Liver (tissue), 7 donors: ENCODE measurements at regions not wholly inside any gene's neighbourhood (a gene's known extent, or its start where the extent isn't known, plus 50 kb on each side); places are given as distances from the start of the nearest gene placed in this dataset.

ENCODE experiments used
- DNase-seq: peaks from one replicate; pipeline ENCODE4 v3.0.0-alpha.2; 2017; ENCODE audit warnings: low spot score
- H3K27ac ChIP-seq, 2 donors: one replicate each; pipeline ENCODE4 v1.7.0; 2013; ENCODE audit warnings: inconsistent platforms in 2 of 2, low read length in 2 of 2, control low read depth in 1 of 2, low read depth in 1 of 2, mild to moderate bottlenecking in 1 of 2
- H3K27me3 ChIP-seq, 4 donors: one replicate each; pipeline versions ENCODE4 v1.6.1 to v1.7.0; 2013; ENCODE audit warnings: low read length in 3 of 4, inconsistent platforms in 1 of 4, mild to moderate bottlenecking in 1 of 4, moderate library complexity in 1 of 4; ENCODE audit not compliant: control insufficient read depth in 4 of 4, insufficient read depth in 4 of 4
- H3K36me3 ChIP-seq, 4 donors: one replicate each; pipeline versions ENCODE4 v1.6.1 to v1.7.0; 2013; ENCODE audit warnings: low read length in 3 of 4, mild to moderate bottlenecking in 3 of 4, low read depth in 1 of 4, moderate library complexity in 1 of 4; ENCODE audit not compliant: control insufficient read depth in 4 of 4, insufficient read depth in 3 of 4
- H3K4me1 ChIP-seq, 4 donors: one replicate each; pipeline versions ENCODE4 v1.6.1 to v1.7.0; 2013; ENCODE audit warnings: low read length in 3 of 4, mild to moderate bottlenecking in 3 of 4, moderate library complexity in 1 of 4; ENCODE audit not compliant: control insufficient read depth in 4 of 4, insufficient read depth in 4 of 4
- H3K4me3 ChIP-seq, 3 donors: one replicate each; pipeline versions ENCODE4 v1.6.1 to v1.7.0; 2013; ENCODE audit warnings: low read length in 3 of 3, control low read depth in 1 of 3, low read depth in 1 of 3, mild to moderate bottlenecking in 1 of 3
- H3K9ac ChIP-seq, 2 donors: one replicate each; pipeline ENCODE4 v1.7.0; 2013; ENCODE audit warnings: low read length in 2 of 2, mild to moderate bottlenecking in 2 of 2, moderate library complexity in 2 of 2, control low read depth in 1 of 2, low read depth in 1 of 2
- H3K9me3 ChIP-seq, 4 donors: one replicate each; pipeline versions ENCODE4 v1.6.1 to v1.7.0; 2013; ENCODE audit warnings: low read length in 3 of 4; ENCODE audit not compliant: control insufficient read depth in 4 of 4
- ATF3 ChIP-seq: IDR thresholded peaks from 2 replicates; pipeline ENCODE4 v1.6.1; 2016; ENCODE audit warnings: antibody characterized with exemption
- EGR1 ChIP-seq, 2 donors: IDR thresholded peaks; 2 replicates each; pipeline ENCODE4 v1.6.1; 2016 to 2018; ENCODE audit warnings: antibody characterized with exemption in 2 of 2, low read depth in 2 of 2
- FOXA1 ChIP-seq: IDR thresholded peaks from 2 replicates; pipeline ENCODE4 v1.6.1; 2016; ENCODE audit warnings: antibody characterized with exemption
- FOXA2 ChIP-seq: IDR thresholded peaks from 2 replicates; pipeline ENCODE4 v1.6.1; 2016; ENCODE audit warnings: antibody characterized with exemption
- HNF4A ChIP-seq, 2 donors: conservative IDR thresholded peaks; 2 replicates each; pipeline ENCODE4 v1.6.1; 2016; ENCODE audit warnings: antibody characterized with exemption in 2 of 2, mild to moderate bottlenecking in 2 of 2
- MAX ChIP-seq: IDR thresholded peaks from 2 replicates; pipeline ENCODE4 v1.6.1; 2016; ENCODE audit warnings: antibody characterized with exemption
- RAD21 ChIP-seq, 2 donors: IDR thresholded peaks; 2 replicates each; pipeline ENCODE4 v1.6.1; 2016; ENCODE audit warnings: antibody characterized with exemption in 2 of 2, mild to moderate bottlenecking in 2 of 2
- REST ChIP-seq: IDR thresholded peaks from 2 replicates; pipeline ENCODE4 v1.6.1; 2016; ENCODE audit warnings: antibody characterized with exemption, mild to moderate bottlenecking
- SP1 ChIP-seq: IDR thresholded peaks from 2 replicates; pipeline ENCODE4 v1.6.1; 2018; ENCODE audit warnings: antibody characterized with exemption, mild to moderate bottlenecking
- TAF1 ChIP-seq: conservative IDR thresholded peaks from 2 replicates; pipeline ENCODE4 v1.6.1; 2016; ENCODE audit warnings: antibody characterized with exemption, mild to moderate bottlenecking
- ZBTB33 ChIP-seq: IDR thresholded peaks from 2 replicates; pipeline ENCODE4 v1.6.1; 2016; ENCODE audit warnings: antibody characterized with exemption
- WGBS: extraction: QIAGEN DNeasy Blood & Tissue Kit; methylation state at CpG from one replicate; pipeline ENCODE4 v1.1.7; 2013; 5-methylcytosine and 5-hydroxymethylcytosine counted together
- donor health status: healthy.
- donor health status: healthy.
- donor health status: healthy.
- donor health status: healthy.

- no peak overlapping the region for H3K9ac ChIP-seq
- H3K9me3 ChIP-seq, result no peaks in the 10 kb centered on the region
- no peak overlapping the region for H3K4me3 ChIP-seq
- no peaks in the 10 kb centered on the region for H3K36me3 ChIP-seq
- no peak overlapping the region for H3K27ac ChIP-seq
- H3K27me3 ChIP-seq, result no peaks in the 10 kb centered on the region
- no peaks in the 10 kb centered on the region for H3K4me1 ChIP-seq
- DNase-seq, result no peak
- TF ChIP-seq SP1, result no peak
- TF ChIP-seq FOXA1, result no peak
- TF ChIP-seq EGR1 (IDR thresholded peaks at IDR 0.05; ENCODE audit: low read depth in 2 of 2), result no peak
- TF ChIP-seq REST, result no peak
- no peak for TF ChIP-seq HNF4A (conservative IDR thresholded peaks at IDR 0.05)
- no peak for TF ChIP-seq TAF1
- TF ChIP-seq ZBTB33, result no peak
- TF ChIP-seq RAD21 (IDR thresholded peaks at IDR 0.05), result no peak
- no peak for TF ChIP-seq MAX
- 90% methylated on average over 1 of the region's 1 CpG for WGBS
These were observed 224.5 kb upstream of the GLI3 start for GRCh38 chr7:42461537-42461936.

GRCh38 chr7:42460933-42461332 is 223.9 kb upstream of the GLI3 start:
- WGBS, result 34% methylated on average over 1 of the region's 1 CpG
- no peak for DNase-seq
- H3K9me3 ChIP-seq, result no peaks in the 10 kb centered on the region
- no peaks in the 10 kb centered on the region for H3K27me3 ChIP-seq
- no peak overlapping the region for H3K27ac ChIP-seq
- H3K36me3 ChIP-seq, result no peaks in the 10 kb centered on the region
- no peak for TF ChIP-seq EGR1 (IDR thresholded peaks at IDR 0.05; ENCODE audit: low read depth in 2 of 2)
- TF ChIP-seq SP1, result no peak
- no peak for TF ChIP-seq ATF3
- TF ChIP-seq FOXA2, result no peak
- TF ChIP-seq MAX, result no peak
- TF ChIP-seq REST, result no peak
- no peak for TF ChIP-seq RAD21 (IDR thresholded peaks at IDR 0.05)
- no peak overlapping the region for H3K4me3 ChIP-seq
- H3K4me1 ChIP-seq, result no peaks in the 10 kb centered on the region
- no peak overlapping the region for H3K9ac ChIP-seq
